ENCODE measurements at regions not wholly inside any gene's neighbourhood (a gene's known extent, or its start where the extent isn't known, plus 50 kb on each side); places are given as distances from the start of the nearest gene placed in this dataset.

DNA sequence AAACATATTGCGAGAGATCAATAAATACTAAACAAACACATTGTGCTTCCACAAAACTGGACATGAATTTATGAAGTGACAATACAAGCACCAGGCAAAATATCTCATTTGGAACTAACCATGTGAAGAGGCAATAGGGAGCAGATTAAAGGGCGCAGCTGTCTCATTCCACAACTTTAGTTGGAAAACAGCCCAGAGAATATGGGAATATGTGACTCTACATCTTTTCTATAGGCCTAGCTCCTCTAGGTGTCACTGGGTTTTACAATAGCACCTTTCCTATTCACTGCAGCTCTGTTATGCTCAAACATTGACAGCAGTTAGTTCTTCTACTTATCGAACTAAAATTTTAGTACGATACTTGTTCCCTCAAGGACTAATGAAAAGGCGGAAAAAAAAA lies 866.3 kb upstream of the GBE1 start:
- TF ChIP-seq, protein P1, sequence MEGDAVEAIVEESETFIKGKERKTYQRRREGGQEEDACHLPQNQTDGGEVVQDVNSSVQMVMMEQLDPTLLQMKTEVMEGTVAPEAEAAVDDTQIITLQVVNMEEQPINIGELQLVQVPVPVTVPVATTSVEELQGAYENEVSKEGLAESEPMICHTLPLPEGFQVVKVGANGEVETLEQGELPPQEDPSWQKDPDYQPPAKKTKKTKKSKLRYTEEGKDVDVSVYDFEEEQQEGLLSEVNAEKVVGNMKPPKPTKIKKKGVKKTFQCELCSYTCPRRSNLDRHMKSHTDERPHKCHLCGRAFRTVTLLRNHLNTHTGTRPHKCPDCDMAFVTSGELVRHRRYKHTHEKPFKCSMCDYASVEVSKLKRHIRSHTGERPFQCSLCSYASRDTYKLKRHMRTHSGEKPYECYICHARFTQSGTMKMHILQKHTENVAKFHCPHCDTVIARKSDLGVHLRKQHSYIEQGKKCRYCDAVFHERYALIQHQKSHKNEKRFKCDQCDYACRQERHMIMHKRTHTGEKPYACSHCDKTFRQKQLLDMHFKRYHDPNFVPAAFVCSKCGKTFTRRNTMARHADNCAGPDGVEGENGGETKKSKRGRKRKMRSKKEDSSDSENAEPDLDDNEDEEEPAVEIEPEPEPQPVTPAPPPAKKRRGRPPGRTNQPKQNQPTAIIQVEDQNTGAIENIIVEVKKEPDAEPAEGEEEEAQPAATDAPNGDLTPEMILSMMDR (IDR thresholded peaks at IDR 0.05), result no peak
- no peak for TF ChIP-seq POLR2A (IDR thresholded peaks at IDR 0.05)
